ENCODE measurements at regions not wholly inside any gene's neighbourhood (a gene's known extent, or its start where the extent isn't known, plus 50 kb on each side); places are given as distances from the start of the nearest gene placed in this dataset.

DNA sequence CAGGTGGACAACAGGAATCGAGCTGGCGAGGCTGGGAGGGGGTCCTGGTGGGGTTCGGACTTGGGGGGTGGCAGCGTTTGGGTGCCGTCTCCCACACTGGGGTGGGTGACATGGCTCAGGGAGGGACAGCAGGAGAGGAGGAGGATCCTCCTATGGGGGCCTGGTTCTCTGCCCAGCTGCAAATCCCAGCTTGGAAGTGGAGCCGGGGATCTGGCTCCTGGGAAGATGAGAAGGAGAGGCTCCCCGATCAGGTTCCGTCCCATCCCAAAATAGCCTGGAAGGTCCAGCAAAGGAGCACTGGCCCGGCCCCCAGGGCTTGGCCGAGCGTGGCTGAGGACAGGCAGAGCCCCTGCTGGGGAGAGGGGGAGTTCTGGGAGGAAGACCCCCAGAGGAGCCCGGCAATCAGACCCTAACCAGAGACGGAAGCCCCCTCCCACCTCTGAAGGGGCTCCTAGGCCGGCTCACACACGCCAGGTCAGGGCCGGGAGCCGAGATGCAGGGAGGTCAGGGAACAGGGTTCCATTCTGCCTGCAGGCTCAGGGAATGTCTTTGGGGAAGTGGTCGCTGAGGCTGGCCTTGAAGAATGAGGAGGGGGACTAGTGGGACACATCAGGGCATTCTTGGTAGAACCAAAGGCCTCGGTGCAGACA is 143.7 kb downstream of the ENGASE start:
- intact Hi-C loops (cut with DNase I; ENCODE audit: low total_unique reads): no loop called here
- Histone ChIP-seq H3K27me3 (peaks cover 13 to 100% (median 89%) of the 10 kb centered on the region in 3 donors), H3K4me1 (peaks cover 3 to 17% (median 12%) of the 10 kb centered on the region in 4 donors), H3K27ac (no peak overlapping the region), H3K36me3 (no peaks in the 10 kb centered on the region), H3K4me3 (no peak overlapping the region), H3K9me3 (no peaks in the 10 kb centered on the region)
- TF ChIP-seq EP300 (IDR thresholded peaks at IDR 0.05): no peak
- TF ChIP-seq POLR2AphosphoS5 (IDR thresholded peaks at IDR 0.05): no peak
- WGBS, 5 donors: 67 to 76% (median 73%) methylated on average over 18 to 19 of the region's 19 CpGs
- no peak for DNase-seq

DNA sequence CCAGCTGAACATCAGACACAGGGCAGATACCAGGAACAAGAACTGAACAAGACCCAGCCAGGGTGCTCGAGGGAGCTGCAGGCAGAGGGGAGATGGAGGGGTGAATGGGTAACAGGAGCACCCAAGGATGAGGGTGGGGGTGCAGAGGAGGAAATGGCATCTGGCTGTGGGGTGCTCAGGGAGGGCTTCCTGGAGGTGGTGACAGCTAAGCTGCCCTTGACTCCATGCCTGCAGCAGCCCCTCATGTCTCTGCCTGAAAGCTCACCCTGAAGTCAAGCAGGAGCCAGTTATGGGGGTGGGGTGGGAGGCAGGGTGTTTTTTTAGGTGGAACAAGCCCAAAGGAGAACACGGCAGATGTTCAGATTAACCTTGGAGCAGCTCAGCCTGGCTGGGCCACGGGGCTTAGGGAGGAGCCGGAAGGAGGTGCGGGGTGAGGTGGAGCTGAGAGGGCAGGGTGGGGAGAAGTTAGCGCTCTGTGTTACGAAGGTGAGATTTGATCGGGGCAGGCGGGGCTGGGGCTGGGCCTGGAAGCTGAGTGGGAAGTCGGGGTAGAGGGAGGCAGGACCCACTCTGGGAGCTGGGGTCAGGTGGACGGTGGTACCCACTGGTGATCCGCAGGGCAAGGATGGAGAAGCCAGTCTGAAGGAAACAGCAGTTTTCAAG is 143.0 kb downstream of the ENGASE start:
- no peak for TF ChIP-seq EP300 (IDR thresholded peaks at IDR 0.05)
- TF ChIP-seq, protein P1, sequence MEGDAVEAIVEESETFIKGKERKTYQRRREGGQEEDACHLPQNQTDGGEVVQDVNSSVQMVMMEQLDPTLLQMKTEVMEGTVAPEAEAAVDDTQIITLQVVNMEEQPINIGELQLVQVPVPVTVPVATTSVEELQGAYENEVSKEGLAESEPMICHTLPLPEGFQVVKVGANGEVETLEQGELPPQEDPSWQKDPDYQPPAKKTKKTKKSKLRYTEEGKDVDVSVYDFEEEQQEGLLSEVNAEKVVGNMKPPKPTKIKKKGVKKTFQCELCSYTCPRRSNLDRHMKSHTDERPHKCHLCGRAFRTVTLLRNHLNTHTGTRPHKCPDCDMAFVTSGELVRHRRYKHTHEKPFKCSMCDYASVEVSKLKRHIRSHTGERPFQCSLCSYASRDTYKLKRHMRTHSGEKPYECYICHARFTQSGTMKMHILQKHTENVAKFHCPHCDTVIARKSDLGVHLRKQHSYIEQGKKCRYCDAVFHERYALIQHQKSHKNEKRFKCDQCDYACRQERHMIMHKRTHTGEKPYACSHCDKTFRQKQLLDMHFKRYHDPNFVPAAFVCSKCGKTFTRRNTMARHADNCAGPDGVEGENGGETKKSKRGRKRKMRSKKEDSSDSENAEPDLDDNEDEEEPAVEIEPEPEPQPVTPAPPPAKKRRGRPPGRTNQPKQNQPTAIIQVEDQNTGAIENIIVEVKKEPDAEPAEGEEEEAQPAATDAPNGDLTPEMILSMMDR (IDR thresholded peaks at IDR 0.05): no peak
- no peak for TF ChIP-seq POLR2AphosphoS5 (IDR thresholded peaks at IDR 0.05)
- no peak overlapping the region for H3K27ac ChIP-seq
- intact Hi-C loops (cut with DNase I; ENCODE audit: low total_unique reads): no loop called here
- no peaks in the 10 kb centered on the region for H3K9me3 ChIP-seq
- H3K4me1 ChIP-seq: peaks cover 3 to 17% (median 12%) of the 10 kb centered on the region in 4 donors
- DNase-seq: peak in 1 of 2 donors; percentile 45
- H3K27me3 ChIP-seq: peaks cover 13 to 100% (median 88%) of the 10 kb centered on the region in 3 donors
- no peak overlapping the region for H3K4me3 ChIP-seq
- H3K36me3 ChIP-seq: no peaks in the 10 kb centered on the region
- 28 to 53% (median 42%) methylated on average over 12 of the region's 12 CpGs for WGBS, 5 donors

DNA sequence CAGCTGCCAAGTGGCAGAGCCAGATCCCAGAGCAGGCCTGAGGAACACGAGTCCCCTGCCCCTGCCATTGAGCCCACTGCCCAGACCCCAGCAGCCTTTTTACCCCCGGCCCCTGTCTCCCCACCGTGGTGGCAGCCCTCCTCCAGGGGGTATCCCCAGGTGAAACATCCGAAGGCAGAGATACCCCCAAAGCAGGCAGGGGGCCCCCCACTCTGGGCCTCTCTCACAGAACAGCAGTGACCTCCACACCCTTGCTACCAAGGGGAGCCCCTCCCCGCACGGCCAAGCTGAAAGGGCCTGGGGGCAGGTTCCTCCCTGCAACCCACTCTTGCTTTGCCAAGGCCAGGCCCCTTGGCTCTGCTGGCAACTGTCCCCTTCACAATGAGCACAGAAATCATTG is 142.2 kb downstream of the ENGASE start:
- intact Hi-C loops (cut with DNase I; ENCODE audit: low total_unique reads): no loop called here
- WGBS, 5 donors: 67 to 78% (median 73%) methylated on average over 3 to 6 of the region's 6 CpGs
- Histone ChIP-seq H3K27me3 (peaks cover 5 to 100% (median 82%) of the 10 kb centered on the region in 3 donors), H3K36me3 (no peaks in the 10 kb centered on the region), H3K27ac (no peak overlapping the region), H3K4me3 (no peak overlapping the region), H3K4me1 (peaks cover 3 to 17% (median 12%) of the 10 kb centered on the region in 4 donors), H3K9me3 (no peaks in the 10 kb centered on the region)
- DNase-seq: no peak
- TF ChIP-seq, protein P1 (IDR thresholded peaks at IDR 0.05): no peak
- TF ChIP-seq EP300 (IDR thresholded peaks at IDR 0.05): no peak
- no peak for TF ChIP-seq POLR2AphosphoS5 (IDR thresholded peaks at IDR 0.05)
- TF ChIP-seq POLR2A (IDR thresholded peaks at IDR 0.05): no peak

DNA sequence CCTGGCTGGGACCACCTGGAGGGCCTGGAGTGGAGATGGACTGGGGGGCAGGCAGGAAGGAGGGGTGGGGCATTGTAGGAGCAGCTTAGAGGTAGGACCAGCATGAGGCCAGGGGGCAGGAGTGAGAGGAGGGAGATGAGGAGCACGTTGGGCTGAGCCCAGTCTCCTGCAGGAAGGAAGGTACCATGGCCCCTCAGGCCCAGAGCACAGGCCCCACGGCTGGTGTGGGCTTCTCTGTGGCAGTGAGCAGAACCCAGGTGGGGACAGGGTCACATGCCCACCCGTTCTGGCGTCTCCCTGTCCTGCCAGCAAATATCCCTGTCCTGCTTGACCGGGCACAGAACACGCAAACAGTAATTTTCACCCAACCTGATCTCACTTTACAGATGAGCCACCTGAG is 141.8 kb downstream of the ENGASE start:
- Histone ChIP-seq H3K9me3 (no peaks in the 10 kb centered on the region), H3K4me1 (peaks cover 3 to 17% (median 12%) of the 10 kb centered on the region in 4 donors), H3K27ac (no peak overlapping the region), H3K27me3 (peaks cover 5 to 100% (median 82%) of the 10 kb centered on the region in 3 donors), H3K4me3 (no peak overlapping the region), H3K36me3 (no peaks in the 10 kb centered on the region)
- intact Hi-C loops (cut with DNase I; ENCODE audit: low total_unique reads): no loop called here
- 50 to 69% (median 63%) methylated on average over 5 to 6 of the region's 6 CpGs for WGBS, 5 donors
- TF ChIP-seq EP300 (IDR thresholded peaks at IDR 0.05) (no peak), POLR2A (IDR thresholded peaks at IDR 0.05) (no peak), POLR2AphosphoS5 (IDR thresholded peaks at IDR 0.05) (no peak)
- TF ChIP-seq, protein P1 (IDR thresholded peaks at IDR 0.05): no peak
- DNase-seq: no peak

DNA sequence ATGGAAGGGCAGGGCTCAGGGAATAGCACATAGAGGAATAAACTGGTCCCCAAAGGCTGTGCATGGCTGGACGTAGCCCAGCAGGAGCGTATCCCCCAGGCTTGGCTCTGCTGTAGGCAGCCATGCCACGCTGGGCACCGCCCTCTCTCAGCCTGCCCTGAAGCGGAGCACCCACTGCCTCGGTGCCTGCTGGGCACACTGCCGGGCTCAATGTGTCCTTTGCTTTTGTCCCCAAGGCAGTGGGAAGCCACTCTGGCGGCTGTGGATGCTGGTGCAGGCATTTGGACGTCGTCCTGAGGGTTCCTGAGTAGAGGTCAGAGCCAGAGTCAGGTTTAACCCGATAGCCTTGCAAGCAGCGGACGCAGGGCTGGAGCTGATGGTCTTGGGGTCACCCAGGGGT is 141.0 kb downstream of the ENGASE start:
- no peak for DNase-seq
- intact Hi-C loops (cut with DNase I; ENCODE audit: low total_unique reads): no loop called here
- Histone ChIP-seq H3K4me3 (no peak overlapping the region), H3K9me3 (no peaks in the 10 kb centered on the region), H3K27ac (no peak overlapping the region), H3K27me3 (peaks cover 5 to 100% (median 82%) of the 10 kb centered on the region in 3 donors), H3K36me3 (no peaks in the 10 kb centered on the region), H3K4me1 (peaks cover 3 to 10% (median 8%) of the 10 kb centered on the region in 4 donors)
- TF ChIP-seq EP300 (IDR thresholded peaks at IDR 0.05) (no peak), POLR2AphosphoS5 (IDR thresholded peaks at IDR 0.05) (no peak), POLR2A (IDR thresholded peaks at IDR 0.05) (no peak)
- TF ChIP-seq, protein P1 (IDR thresholded peaks at IDR 0.05): no peak
- 53 to 84% (median 78%) methylated on average over 7 to 13 of the region's 13 CpGs for WGBS, 5 donors
